H1 (cell line): ENCODE measurements at regions not wholly inside any gene's neighbourhood (a gene's known extent, or its start where the extent isn't known, plus 50 kb on each side); places are given as distances from the start of the nearest gene placed in this dataset.

Experiments
- EP300 ChIP-seq, 2 experiments: IDR thresholded peaks; 1 replicate in 1 of 2; 2 replicates in 1 of 2; pipeline ENCODE4 v1.6.1; 2011 to 2012; ENCODE audit warnings: low read depth in 2 of 2, low read length in 2 of 2, mild to moderate bottlenecking in 2 of 2, borderline replicate concordance in 1 of 2, inconsistent platforms in 1 of 2, moderate library complexity in 1 of 2
- JUND ChIP-seq: IDR thresholded peaks from 2 replicates; pipeline ENCODE4 v1.6.1; 2011; ENCODE audit warnings: mild to moderate bottlenecking, improper control_type of control experiment, low read length
- KDM5A ChIP-seq: fragments of 200-600 bp; IDR thresholded peaks from 2 replicates; pipeline ENCODE4 v1.7.1; 2012; ENCODE audit warnings: mild to moderate bottlenecking, low read length, inconsistent platforms, mixed read lengths
- POLR2A ChIP-seq, 2 experiments: IDR thresholded peaks; 1 replicate in 1 of 2; 2 replicates in 1 of 2; pipeline ENCODE4 v1.6.1; 2011; ENCODE audit warnings: low read depth in 2 of 2, low read length in 2 of 2, mild to moderate bottlenecking in 2 of 2; ENCODE audit errors: control extremely low read depth in 1 of 2
- ZNF274 ChIP-seq: IDR thresholded peaks from 2 replicates; pipeline ENCODE4 v1.7.0; 2012; ENCODE audit warnings: low read length, borderline replicate concordance; ENCODE audit errors: extremely low read depth

- TF ChIP-seq JUND (no peak), POLR2A (IDR thresholded peaks at IDR 0.05; ENCODE audit: control extremely low read depth in 1 of 2, low read depth in 2 of 2, low read length in 2 of 2) (no peak), ZNF274 (no peak), KDM5A (no peak), EP300 (IDR thresholded peaks at IDR 0.05; ENCODE audit: borderline replicate concordance in 1 of 2, low read depth in 2 of 2, low read length in 2 of 2) (no peak)
These were observed 134.5 kb upstream of the HNRNPU start for GRCh38 chr1:244998717-244999346.
